Retinal pigment epithelial cell (primary cell): ENCODE measurements at regions not wholly inside any gene's neighbourhood (a gene's known extent, or its start where the extent isn't known, plus 50 kb on each side); places are given as distances from the start of the nearest gene placed in this dataset.

ENCODE experiments used
- DNase-seq: peaks from one replicate; pipeline ENCODE4 v3.0.0-alpha.2; 2010; ENCODE audit warnings: low read depth
- H3K4me3 ChIP-seq: 2 replicates; pipeline ENCODE4 v1.5.1; 2011; ENCODE audit warnings: mild to moderate bottlenecking, low read length, control low read depth, moderate library complexity
- TF ChIP-seq, protein P1 (sequence below): conservative IDR thresholded peaks from 2 replicates; pipeline ENCODE4 v1.5.1; 2011; ENCODE audit warnings: low read depth, low read length, control low read depth, inconsistent platforms

DNA sequence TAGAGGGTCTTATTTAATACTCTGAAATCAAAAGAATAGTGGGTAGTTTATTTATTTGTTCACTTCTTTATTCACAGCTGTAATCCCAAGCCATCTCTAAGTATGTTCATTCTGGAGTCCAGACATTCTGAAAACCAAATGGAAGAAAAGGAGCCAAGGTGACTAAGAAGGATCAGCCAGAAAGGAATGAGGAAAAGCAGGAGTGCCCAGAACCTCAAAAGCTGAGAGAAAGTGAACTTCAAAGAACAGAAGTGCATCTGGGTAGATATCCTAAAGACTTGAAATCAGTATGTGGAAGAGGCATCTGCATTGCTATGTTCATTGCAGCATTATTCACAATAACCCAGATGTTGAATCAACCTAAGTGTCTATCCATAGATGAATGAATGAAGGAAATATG lies 94.8 kb downstream of the VIP start:
- TF ChIP-seq, protein P1, sequence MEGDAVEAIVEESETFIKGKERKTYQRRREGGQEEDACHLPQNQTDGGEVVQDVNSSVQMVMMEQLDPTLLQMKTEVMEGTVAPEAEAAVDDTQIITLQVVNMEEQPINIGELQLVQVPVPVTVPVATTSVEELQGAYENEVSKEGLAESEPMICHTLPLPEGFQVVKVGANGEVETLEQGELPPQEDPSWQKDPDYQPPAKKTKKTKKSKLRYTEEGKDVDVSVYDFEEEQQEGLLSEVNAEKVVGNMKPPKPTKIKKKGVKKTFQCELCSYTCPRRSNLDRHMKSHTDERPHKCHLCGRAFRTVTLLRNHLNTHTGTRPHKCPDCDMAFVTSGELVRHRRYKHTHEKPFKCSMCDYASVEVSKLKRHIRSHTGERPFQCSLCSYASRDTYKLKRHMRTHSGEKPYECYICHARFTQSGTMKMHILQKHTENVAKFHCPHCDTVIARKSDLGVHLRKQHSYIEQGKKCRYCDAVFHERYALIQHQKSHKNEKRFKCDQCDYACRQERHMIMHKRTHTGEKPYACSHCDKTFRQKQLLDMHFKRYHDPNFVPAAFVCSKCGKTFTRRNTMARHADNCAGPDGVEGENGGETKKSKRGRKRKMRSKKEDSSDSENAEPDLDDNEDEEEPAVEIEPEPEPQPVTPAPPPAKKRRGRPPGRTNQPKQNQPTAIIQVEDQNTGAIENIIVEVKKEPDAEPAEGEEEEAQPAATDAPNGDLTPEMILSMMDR: no peak
- H3K4me3 ChIP-seq: no peak overlapping the region
- DNase-seq: no peak

DNA sequence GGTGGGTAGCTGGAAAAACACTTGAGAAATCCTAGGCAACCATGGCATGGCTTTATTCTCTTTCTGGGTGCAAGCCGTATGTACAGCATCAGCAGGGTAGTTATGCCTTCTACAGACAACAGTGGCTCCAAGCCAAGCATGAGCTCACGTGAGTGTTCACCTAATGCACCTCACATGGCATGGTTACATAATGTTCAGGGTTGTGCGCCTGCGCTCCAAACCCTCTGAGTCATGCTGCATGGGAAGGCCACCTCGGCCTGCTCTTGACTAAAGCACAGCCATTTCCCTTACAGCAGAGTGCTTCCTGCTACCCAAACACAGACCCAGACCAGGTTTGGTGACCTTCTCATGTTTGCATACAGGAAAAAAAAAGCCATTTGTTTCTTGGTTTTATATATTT lies 96.2 kb downstream of the VIP start:
- no peak overlapping the region for H3K4me3 ChIP-seq
- TF ChIP-seq, protein P1: no peak
- DNase-seq: peak; percentile 3

DNA sequence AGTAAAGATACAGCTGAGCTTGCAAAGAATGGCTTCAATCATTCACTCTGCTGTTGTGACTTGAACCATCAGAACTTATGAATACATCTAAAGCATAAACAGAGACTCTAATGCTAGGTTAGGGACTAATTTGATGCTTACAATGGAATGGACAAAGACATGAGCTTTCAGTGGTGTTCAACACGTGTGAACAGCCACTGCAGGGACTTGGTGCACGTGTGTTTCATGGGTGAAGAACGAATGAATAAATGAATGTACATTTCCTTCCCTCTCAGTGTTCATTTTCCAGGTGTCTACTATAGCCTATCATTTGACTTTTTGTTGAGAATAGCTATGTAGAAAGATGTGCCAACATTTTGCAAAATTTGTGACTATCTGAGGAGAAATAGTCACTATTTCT lies 98.3 kb downstream of the VIP start:
- no peak overlapping the region for H3K4me3 ChIP-seq
- TF ChIP-seq, protein P1: no peak
- no peak for DNase-seq

DNA sequence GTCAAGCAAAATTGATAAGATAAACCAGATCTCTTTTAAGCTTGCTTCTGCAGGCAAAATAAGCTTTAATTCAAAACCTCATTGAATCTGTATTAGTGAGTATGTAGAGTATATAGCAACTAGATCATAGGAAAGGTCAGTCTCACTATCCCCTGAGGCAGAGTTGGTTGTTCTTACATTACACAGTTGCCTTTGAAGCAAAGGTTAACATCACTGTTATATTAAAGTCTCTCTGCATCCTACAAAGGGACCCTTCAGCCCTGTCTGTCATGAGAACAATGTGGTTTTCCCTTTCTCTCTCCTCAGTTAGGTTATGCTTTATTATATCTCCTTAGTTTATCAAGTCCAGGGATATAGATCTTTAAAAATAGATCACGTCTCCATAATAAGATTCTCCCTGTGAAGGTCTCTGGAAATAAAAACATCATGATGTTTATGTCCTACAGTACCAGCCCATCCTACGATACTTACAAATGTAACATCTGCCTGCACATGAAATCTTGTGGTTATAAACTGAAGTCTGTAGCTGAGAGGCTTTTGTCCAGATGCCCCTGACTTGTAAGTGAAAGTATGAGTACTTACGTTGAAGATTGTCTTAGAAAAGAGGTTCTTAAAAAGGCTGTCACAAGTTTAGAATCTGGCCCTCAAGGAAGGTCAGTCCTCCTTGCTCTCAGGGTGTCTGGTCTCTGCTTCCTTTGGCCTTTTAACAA lies 103.6 kb downstream of the VIP start:
- H3K4me3 ChIP-seq: no peak overlapping the region
- TF ChIP-seq, protein P1: no peak
- DNase-seq: no peak

DNA sequence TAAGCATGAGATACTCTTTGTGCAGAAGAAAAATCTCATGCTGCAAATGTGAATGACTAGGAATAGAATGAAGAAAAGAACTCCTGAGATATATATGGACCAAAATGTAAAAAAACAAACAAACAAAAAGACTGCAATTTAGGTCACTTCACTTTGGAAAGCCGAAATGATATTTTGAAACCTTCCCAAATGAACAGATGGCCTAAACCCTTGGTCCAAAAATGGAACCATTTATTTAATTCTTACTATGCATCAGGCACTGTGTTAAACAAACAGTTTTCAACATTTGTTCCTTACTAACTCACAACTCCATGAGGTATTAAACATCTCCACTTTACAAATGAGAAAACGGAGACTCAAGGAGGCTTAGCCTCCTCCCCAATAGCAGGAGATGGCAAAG lies 107.5 kb downstream of the VIP start:
- TF ChIP-seq, protein P1: no peak
- no peak overlapping the region for H3K4me3 ChIP-seq
- no peak for DNase-seq

DNA sequence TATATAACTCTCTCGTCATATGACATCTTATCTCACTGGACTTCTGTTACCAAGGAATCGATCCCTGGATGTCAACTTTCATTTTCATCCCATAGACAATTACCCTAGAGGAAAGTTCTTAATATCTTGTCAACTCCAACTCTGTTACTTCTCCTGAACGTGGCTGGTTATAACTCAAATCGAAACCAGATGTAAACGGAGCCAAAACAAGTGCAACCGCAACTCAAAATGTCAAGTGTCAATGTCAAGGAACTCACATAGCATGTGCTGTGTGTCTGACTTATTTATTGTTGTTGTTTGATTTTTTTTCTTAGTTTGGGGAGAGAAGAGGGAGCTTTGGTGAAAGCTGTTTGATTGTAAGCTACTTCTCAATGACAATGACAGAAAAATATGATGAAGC lies 108.6 kb downstream of the VIP start:
- DNase-seq: no peak
- TF ChIP-seq, protein P1: no peak
- no peak overlapping the region for H3K4me3 ChIP-seq

DNA sequence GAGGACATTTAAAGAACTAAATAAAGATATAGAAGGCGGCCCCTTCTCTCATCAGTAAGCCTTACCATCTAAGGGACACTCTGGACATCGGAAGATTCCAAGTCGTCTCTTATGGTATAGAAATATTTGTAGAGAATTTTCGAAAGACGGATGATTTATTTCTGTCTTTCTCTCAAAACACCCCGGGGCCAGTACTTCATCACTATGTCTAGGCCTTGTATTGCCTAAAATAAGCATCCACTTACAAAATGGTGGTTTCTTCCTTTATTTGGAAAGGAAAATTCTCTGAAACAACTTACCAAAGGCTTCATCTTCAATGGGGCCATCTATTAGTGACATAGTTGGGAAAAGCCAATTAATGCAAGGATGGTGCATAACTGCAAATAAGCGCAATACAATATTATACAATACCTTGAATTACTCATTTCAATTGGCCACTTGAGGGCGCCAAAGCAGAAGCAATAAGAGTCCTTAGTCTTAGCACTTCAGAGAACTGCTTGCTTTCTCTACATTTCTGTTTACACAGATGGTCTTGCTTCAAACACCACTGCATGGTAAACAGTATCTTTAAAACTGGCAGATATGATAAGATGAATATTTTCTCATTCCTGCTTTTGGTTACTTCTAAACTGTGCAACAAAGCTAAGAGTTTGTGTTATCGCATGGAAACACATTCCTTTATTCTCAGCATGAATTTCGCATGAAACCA lies 113.2 kb downstream of the VIP start:
- DNase-seq: peak; percentile 28
- TF ChIP-seq, protein P1: peak; percentile 65

More for the DNA sequence above, 113.2 kb downstream of the VIP start:
- no peak overlapping the region for H3K4me3 ChIP-seq
